HL-60 (cell line): ENCODE measurements at regions not wholly inside any gene's neighbourhood (a gene's known extent, or its start where the extent isn't known, plus 50 kb on each side); places are given as distances from the start of the nearest gene placed in this dataset.
A peak's percentile ranks its signal among the peaks of the same experiment; 100 is the strongest.

Experiments used
- DNase-seq, 2 experiments: peaks; one replicate each; pipeline ENCODE4 v3.0.0-alpha.2; 2010 to 2020; ENCODE audit warnings: low read depth in 1 of 2, low spot score in 1 of 2
- H3K27ac ChIP-seq: fragments of 250-450 bp; sonication (Bioruptor Pico); replicated peaks from 2 replicates; pipeline ENCODE4 v1.5.1; 2020; ENCODE audit warnings: mild to moderate bottlenecking, moderate library complexity
- H3K27me3 ChIP-seq: fragments of 250-450 bp; sonication (Bioruptor Pico); 2 replicates; pipeline ENCODE4 v1.5.1; 2021; ENCODE audit warnings: mild to moderate bottlenecking, moderate library complexity; ENCODE audit not compliant: insufficient read depth, poor library complexity, severe bottlenecking
- H3K4me3 ChIP-seq: replicated peaks from 2 replicates; pipeline ENCODE4 v1.5.1; 2011; ENCODE audit warnings: mild to moderate bottlenecking, control low read depth, low read length; ENCODE audit not compliant: insufficient read depth
- CTCF ChIP-seq: IDR thresholded peaks from one replicate; pipeline ENCODE4 v1.5.1; 2011; ENCODE audit warnings: low read length, control low read depth, inconsistent platforms; ENCODE audit not compliant: insufficient read depth
- GABPA ChIP-seq: IDR thresholded peaks from 2 replicates; pipeline ENCODE4 v1.6.1; 2012; ENCODE audit warnings: low read depth
- POLR2AphosphoS5 ChIP-seq: IDR thresholded peaks from 2 replicates; pipeline ENCODE4 v1.6.1; 2012; ENCODE audit warnings: low read depth
- REST ChIP-seq: IDR thresholded peaks from 2 replicates; pipeline ENCODE4 v1.6.1; 2012; ENCODE audit warnings: low read depth; ENCODE audit not compliant: insufficient replicate concordance
- SPI1 ChIP-seq: IDR thresholded peaks from 2 replicates; pipeline ENCODE4 v1.6.1; 2012; ENCODE audit warnings: low read depth, mild to moderate bottlenecking, borderline replicate concordance

GRCh38 chr13:95452375-95452774 is 100.1 kb upstream of the CLDN10 start:
- Histone ChIP-seq H3K27me3 (peaks cover 2% of the 10 kb centered on the region), H3K27ac (no peak overlapping the region), H3K4me3 (no peak overlapping the region)
- TF ChIP-seq POLR2AphosphoS5 = no peak
- no peak for TF ChIP-seq REST
- TF ChIP-seq GABPA = no peak
- TF ChIP-seq CTCF = no peak
- no peak for TF ChIP-seq SPI1
- DNase-seq = no peak

GRCh38 chr13:95455782-95456181 is 96.7 kb upstream of the CLDN10 start:
- DNase-seq = no peak
- Histone ChIP-seq H3K4me3 (no peak overlapping the region), H3K27me3 (peaks cover 2% of the 10 kb centered on the region), H3K27ac (no peak overlapping the region)
- TF ChIP-seq SPI1 (no peak), POLR2AphosphoS5 (no peak), GABPA (no peak), REST (no peak), CTCF (no peak)

- TF ChIP-seq GABPA (no peak), SPI1 (peak; percentile 87)
- DNase-seq = peak in 1 of 2 experiments; percentile 13
- Histone ChIP-seq H3K27me3 (peaks cover 2% of the 10 kb centered on the region), H3K27ac (no peak overlapping the region), H3K4me3 (no peak overlapping the region)
These were observed 95.7 kb upstream of the CLDN10 start for GRCh38 chr13:95456815-95457214.

- no peak for TF ChIP-seq POLR2AphosphoS5
- no peak for DNase-seq
- H3K27ac ChIP-seq = no peak overlapping the region
- no peak overlapping the region for H3K4me3 ChIP-seq
- no peaks in the 10 kb centered on the region for H3K27me3 ChIP-seq
These were observed 95.2 kb upstream of the CLDN10 start for GRCh38 chr13:95457294-95457693.

- DNase-seq = no peak
- no peak overlapping the region for H3K4me3 ChIP-seq
- H3K27me3 ChIP-seq = no peaks in the 10 kb centered on the region
- TF ChIP-seq SPI1 (no peak), REST (no peak), POLR2AphosphoS5 (no peak), GABPA (no peak), CTCF (no peak)
- H3K27ac ChIP-seq = no peak overlapping the region
These were observed 89.7 kb upstream of the CLDN10 start for GRCh38 chr13:95462801-95463200.
